ENCODE measurements at regions not wholly inside any gene's neighbourhood (a gene's known extent, or its start where the extent isn't known, plus 50 kb on each side); places are given as distances from the start of the nearest gene placed in this dataset.

DNA sequence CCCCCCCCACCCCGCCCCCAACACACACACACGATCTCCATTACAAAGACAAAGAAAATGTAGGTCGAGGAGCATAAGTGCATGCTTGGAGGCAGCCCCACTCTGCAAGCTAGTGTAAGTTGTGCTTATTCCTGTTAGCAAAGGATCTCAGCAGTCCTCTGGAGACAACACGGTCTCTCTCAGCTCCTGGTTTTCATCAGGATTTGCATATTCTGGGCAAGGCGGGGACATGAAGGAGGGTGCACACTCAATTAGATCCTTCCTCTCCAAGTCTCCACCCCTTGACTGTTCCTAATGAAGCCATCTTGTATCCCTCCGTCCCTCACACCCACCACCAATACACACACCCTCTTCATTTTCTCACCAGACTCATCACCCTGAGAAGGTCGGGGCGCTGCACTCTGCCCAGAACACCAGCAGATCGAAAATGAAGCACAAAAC lies 63.8 kb downstream of the MRPL46 start:
- no peak for DNase-seq

DNA sequence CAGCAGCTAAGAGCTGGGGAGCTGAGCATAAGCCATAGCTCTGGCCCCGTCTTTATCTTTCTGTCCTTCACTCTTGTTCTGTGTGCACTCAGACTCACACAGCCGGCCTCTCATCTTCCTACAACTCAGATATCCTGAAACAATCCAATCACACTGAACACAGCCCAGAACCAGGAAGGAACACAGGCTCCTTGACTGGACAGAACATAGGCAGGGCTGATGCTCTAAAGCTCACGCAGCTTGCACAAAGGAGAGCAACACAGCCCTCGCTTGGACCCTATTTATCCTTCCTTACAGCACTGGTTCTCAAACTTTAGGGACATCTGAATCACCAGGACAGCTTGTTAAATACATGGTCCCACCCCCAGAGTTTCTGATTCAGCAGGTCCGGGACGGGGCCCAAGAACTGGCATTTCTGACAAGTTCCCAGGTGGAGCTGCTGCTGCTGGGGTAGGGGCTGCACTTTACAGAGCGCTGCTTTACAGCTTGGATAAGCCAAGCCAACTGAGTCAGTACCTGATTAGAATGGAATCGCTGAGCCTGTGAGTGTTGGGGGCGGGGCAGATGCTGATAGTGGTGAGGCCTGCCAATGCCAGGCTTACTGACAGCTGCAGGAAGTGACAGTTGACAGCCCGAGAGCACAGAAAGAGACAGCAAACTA lies 65.1 kb downstream of the MRPL46 start:
- peak in 1 of 2 donors; percentile 17 for DNase-seq

DNA sequence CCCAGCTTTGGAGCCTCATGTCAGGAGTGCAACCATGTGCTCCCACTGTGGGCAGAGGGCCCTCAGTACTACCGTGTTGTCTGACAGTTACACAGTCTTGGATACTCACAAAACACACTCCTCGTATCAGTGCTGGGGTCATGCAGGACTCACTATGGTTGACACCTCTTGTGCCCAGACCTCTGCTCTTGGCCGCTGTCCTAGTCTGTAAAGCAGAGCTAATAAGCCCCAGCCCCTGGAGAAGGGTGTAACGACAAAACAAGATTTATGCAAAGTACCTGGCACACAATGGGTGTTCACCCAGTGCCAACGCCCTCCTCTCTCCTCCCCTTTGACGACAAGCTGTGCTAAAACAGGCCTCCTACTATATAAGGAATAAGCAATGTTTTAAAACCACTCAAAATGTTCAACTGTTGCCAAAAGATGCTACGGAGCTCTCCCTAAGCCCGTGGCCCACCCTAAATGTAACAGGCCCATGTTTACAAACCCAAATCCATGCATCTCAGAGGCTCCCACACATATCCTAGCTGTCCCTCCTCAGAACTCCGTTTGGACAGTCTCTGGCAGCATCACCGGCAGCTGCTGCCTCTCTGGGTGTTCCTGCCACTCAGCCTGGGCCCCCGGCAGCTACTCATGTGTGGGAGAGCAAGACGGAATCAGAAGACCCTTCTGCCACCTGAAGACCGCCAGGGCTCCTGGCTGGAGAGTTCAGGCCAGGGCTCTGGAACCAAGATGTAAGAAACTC lies 65.8 kb downstream of the MRPL46 start:
- no peak for DNase-seq

DNA sequence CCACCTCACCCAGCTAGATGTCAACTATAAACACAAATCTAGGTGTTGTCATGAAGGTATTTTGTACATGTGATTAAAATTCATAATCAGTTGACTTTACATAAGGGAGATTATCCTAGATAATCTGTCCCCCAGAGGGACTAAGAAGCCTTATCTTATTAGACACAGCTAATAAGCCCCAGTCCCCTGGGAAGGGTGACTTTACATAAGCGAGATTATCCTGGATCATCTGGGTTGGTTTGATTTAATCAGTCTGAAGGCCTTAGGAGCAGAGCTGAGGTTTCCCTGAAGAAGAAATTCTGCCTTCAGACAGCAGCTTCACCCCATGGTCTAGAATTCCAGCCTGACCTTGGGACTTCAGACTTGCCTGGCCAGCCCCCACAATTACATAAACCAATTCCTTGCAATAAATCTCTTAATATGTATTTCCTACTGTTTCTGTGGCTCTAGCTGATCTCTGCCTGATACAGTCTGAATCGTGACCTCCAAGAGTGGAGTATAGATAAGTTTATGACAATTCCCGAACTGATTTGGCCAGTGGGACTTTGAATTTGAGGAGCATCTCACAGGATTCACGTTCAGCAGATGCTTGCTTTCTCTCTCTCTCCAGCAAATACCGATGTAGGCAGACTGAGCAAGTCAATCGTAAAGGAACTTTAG lies 66.5 kb downstream of the MRPL46 start:
- DNase-seq, result no peak

DNA sequence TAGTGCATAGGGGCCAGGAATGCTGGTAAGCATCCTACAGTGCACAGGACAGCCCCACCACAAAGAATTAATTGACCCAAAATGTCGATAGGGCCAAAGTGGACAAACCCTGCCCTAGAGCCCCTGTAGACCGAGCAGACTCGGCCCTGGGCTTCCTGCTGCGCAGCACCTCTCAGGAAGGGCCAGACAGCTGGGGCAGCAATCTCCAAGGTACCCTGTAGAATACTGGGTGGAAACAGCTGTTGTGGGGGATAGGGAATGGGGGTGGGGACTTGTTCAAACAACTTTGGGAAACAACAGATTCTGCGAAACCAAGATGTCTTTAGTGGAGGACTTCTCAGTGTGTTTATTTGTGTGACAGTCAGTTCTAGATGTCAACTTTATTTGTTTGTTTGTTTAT lies 67.1 kb downstream of the MRPL46 start:
- DNase-seq, result no peak

DNA sequence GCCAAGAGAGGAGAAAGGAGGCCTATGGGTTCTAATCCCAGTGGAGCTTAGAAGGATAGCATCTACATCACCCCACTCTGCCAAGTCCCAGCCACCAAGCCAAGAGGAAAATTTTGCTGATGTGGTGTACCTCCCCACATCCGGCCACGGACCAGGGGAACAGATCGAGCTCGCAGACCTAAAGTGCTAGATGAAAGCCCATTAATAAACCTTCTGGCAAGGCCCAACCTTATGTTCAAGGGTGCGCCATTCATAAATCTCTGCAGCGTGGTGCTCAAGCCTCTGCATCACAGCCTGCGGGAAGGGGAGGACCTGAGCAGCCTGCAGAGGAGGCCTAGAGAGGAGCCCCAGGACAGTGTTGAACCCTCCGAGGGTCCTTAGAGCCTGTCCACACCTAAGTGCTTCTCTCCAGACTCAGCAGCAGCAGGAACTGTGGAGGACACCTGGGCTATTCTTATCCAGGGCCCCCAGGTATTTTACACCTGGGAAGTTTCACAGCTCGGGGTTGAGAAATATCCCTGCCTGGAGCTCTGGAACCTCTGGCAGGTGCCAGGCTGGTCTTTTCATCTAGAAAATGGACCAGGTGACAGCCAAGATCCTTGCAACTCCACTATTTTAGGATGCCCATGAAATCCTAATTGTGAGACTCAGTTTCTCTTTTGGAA lies 68.0 kb downstream of the MRPL46 start:
- DNase-seq, result no peak

DNA sequence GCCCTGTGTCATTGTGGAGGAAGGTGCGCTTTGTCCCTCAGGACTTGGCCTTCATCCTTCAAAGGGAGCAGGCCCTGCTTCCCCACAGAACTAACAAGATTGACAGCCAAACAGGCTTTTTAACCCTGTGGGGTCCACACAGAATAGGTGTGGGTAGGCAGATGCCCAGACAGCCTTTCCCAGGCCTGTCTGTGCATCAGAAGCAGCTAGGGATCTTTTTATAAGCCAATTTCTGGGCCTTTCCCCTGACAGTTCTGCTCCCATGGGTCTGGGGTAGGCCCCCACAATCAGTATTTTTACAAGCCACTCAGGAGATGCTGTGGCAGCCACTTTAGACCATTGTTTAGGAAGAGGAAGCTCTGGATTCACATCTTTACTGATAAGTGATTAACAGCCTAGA lies 69.2 kb downstream of the MRPL46 start:
- no peak for DNase-seq

DNA sequence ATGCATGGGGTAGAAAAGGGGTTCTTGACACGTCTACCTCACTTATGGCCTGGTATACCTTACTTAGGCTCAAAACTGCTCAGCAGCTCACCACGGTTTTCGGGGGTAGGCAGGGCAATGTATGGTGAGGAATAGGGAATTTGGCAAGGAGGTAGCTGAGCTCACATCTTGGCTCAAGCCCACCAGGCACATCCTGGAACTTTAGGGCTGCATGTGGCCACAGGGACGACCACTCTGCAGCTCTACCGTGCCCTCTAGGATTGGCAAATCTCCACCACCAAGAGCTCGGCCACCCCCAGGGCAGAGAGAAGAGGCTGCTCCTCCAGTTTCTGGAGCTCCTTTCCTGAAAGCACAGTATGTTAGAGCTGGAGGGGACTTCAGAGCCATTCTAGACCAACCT lies 69.7 kb downstream of the MRPL46 start:
- DNase-seq, result no peak

DNA sequence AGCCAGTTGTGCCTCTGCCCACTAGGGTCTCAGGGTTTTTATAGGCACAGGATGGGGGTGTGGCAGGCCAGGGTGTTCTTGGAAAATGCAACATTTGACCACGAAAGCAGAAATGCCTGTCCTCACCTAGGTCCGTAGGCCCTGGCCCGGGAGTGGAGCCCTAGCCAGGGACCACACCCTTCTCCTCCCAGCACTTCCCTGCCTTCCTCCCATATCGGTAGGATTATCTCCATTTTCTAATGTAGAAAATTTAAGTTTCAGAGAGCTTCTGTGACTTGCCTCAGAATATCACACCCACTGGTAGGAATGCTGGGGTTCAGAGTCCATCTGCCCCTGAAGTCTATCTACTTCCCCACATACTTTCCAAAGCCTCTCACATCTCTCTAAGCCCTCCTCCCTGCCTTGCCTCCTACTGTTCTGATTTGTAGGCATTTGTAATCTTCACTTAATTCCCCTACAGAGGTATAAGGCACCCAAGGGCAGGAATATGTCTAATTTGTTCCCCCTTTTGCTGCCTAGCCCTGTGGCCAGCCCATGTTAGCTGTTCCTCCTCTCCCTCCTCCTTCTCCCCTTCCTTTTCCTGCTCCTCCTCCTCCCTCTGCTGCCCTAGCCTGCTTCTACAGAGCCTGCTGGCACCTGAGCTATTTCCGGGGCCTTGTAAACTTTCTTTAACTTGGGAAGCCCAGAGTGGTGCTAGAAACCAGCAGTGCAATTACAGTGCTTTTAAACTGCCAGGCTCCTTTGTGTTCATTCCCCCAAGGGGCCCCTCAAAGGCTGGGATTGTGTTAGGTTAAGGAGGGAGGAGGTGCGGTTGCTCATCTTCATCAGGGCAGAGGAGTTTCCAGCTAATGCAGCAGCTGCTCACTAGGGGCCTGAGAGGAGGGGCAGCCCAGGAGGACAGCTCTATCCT lies 71.1 kb downstream of the MRPL46 start:
- DNase-seq, result no peak

DNA sequence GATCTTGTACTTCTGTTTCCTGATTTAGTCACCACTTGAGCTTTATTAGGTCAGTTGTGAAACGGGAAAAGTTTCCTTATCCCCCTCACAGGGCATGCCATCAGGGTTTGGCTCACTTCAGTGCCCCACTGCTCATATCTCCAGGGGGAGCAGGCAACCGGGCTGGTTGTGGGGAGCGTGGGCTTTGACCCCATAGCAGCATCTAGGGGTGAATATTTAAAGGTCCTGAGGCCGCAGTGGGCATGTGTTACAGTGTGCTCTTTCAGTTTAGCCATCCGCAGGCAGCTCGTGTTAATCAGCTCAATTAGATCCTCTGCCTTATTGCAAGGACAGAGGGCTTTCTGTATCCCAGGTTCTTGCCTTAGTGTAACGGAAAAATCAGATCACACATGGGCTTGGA lies 71.9 kb downstream of the MRPL46 start:
- no peak for DNase-seq

DNA sequence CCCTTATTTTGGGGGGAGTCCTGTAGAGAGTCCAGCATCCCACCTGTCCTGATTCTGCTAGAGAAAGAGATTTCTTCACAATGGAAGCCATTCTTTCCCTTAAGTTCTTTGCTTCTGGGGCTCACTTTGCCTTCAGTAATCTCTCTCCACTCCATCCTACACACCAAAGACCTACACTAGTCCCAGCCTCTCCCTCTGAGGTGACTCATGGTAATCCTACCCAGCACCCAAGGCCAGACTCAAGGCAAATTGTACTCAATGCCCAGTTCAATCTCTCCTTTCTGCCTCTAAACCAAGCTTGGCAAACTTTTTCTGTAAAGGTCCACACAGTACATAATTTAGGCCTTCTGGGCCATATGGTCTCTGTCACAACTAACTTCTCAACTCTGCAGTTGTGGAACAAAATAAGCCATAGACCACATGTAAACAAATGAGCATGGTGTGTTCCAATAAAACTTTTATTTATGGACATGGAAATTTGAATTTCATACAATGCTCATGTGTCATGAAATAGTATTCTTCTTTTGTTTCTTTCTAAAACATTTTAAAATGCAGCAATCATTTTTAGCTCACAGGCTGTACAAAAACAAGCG lies 72.5 kb downstream of the MRPL46 start:
- no peak for DNase-seq

DNA sequence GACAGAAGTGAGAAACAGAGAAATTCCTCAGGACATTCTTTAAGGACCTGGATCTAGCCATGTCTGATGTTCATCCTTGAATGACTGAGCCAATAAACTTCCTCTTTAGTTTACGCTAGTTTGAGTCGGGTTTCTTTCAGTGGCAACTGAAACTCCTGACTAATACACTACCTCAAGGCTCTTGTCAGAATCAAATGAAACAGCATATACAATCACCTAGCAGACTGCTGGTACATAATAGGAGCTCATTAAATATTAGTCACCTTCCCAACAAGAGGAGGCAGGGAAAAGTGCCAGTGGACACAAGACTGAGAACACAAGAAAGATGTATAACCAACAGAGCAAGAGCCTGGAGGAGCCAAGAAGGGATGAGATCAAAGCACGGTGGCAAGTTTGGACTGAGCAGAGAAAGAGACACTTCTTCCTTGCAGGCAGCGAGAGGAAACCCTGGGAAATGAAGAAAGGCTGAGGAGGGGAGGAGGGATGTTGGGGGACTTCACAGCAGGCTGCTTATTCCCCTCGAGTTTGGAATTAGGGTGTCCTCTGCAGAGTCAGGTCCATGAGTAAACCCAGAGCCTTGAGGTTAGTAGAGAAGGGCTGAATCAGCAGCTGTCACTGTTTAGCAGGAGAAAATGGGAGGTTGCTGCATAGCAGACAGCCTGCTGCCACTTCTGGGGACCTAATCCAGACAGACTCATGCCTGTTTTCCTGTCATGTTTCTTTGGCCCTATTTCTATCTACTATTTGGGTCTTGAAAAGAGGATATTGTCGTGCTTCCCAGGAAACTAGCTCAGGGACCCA lies 73.3 kb downstream of the MRPL46 start:
- DNase-seq, result no peak

DNA sequence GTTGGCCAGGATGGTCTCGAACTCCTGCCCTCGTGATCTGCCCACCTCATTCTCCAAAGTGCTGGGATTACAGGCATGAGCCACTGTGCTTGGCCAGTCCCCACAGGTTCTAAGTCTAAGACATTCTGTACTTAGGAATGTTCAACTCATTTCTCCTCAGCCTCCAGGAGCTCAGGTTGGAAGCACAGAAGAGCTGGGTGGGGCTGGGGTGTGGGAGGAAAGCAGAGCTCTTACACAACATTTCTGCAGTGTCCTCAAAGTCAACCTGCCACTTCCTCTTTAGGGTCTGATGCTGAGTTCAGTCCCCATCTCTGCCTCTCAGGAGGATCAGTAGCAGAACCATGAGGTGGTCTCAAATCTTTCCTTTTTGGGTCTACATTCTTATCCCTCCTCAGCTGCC lies 75.5 kb downstream of the MRPL46 start:
- DNase-seq, result no peak

DNA sequence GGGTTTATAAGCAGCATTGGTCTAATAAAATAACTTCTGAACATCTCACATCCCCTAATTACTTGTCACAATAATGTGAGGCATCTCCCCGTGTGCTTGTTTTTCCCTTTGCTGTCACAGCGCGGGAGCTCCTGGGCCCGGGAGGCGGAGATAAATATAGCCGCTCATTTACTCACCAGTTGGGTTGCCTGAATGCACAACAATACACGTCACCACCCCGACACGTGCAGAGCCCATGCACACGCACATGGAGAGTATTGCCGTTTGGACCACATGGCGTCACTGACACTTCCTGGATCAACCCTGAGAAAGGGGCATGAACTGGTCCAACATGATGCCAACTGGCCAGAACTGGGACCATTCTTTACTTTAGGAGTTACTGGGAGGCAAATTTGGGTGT lies 76.2 kb downstream of the MRPL46 start:
- DNase-seq, result no peak

DNA sequence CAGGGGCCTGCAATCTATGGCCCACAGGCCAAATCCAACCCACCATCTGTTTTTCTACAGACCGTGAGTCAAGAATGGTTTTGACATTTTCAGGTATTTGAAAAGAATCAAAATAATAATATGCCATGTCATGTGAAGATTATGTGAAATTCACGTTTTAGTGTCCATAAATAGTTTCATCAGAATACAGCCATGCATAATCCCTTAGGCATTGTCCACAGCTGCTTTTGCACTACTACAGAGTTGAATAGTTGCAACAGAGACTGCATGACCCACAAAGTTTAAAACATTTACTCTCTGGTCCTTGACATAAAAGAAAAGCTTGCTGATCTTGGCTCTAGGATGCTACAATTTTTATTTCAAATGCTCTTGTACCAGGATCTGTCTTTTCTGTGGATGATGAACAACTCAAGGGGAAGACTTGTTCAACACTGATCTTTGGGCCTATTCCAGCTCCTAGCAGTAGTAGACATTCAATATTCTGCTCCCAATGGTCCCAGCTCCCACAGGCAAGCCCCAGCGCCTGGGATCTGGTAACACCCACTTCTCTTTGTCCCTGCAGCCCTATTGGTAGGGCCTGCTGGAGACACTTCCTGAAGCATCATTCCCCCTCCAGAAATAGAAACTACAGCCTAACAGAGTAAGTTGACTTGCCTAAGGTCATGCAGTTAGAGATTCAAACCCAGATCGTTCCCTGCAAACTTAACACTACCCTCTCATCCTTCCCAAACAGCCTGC lies 76.9 kb downstream of the MRPL46 start:
- no peak for DNase-seq

DNA sequence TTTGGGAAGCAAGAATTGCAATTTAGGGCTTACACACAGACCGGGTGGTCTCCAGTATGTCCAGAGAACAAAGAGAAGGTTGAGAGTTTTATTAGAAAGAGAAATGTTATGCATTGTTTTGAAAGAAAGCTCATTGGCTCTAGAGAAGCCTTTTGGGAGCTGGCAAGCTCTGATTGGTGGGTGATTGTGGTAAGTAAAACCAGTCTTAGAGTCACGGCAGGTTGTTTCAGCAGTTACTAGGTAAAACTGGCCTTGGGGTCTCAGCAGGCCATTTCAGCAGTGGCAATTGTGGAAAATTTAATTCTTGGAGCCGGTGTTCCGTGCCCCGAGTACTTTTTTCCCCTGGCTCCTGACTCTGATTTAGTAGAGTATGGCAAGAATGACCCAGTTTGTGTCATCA lies 78.1 kb downstream of the MRPL46 start:
- DNase-seq, result no peak

DNA sequence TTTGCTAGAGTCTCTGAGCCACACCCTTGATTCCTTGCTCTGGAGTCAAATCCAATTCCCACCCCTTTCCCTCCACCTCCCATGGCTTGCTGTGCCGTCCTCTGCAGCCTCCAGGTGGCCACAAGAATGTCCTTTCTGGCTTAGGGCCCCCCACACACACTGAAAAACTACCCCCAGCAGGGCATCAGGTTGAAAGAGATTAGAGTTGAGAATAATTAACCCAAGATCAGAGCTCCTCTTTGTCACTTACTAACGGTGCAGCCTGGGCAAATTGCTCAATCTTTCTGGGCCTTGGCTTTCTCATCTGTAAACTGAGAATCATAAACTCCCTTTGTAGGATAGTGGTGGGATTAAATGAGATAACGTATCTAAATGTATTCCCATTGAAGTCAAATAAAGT lies 78.5 kb downstream of the MRPL46 start:
- DNase-seq, result no peak

DNA sequence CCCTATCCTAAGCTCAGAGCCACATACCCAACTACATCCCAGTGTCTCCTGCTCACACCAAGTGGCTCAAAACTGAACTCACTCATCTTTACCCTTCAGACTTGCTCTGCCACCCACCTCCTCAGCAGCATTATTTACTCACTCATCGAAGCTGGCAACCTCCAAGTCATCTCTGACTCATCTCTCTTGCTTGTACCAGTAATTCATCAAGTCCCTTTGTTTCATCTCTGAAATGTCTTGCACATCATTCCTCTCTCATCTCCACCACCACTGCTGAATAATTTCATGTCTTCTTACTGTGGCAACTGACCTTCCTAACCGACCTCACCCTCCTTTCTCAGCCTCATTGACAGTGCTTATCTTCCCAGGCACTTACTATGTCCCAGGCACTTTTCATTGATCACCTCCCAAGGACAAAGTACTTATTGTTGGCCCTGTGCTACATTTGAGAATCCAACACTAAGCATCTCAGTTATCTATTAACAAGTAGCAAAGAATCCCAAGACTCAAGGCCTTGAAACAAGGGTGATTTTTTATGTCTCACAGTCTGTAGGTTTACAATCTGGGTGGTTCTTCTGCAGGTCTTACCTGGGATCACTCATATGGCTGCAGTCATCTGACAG lies 82.0 kb downstream of the MRPL46 start:
- DNase-seq, result peak in 1 of 2 donors; percentile 13

DNA sequence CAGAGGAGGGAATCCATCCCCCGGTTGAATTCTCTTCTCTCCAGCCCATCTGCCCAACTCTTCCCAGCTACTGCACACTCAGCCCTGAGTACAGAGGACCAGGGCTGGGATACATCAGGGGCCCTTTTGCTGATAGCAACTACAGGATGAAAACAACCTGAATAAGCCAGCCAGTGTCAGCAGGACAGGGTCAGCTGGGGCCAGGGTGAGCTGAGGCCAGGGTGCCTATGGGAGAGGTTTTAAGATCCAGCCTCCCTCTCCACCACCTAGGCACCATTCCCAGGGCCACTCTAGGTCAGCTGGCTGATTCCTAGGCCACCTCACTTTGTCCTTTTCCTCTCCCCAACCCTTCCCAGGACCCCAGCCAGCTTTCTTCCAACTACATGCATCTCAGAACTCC lies 83.8 kb downstream of the MRPL46 start:
- DNase-seq, result no peak

DNA sequence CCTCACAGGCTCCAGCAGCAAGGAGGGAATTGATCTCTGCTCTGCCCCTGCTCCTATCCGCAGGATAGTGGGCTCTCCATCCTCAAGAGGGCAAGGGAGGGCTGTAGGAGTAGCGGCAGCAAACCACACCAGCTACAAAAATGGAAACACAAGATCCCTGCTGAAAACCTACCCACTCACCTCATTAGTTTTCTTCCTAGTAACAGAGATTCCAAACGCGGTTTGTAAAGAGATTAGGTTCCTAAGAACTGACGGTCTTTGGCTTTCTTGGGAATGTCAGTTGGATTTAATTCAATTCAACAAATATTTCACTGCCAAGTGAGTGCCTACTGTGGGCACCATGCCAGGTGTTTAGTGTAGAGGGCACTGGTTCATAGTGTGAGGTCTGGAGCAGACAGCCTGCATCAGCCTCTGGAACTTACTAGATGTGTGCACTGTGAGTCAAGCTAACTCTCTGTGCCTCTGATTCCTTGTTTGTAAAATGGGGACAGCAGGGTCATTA lies 84.7 kb downstream of the MRPL46 start:
- no peak for DNase-seq

All from stimulated activated CD4-positive, alpha-beta T cell treated with anti-CD3 and anti-CD28 coated beads, Interleukin-2, amount 100 ng/mL, for 48 hours (primary cell).